H9 (cell line): ENCODE measurements at regions not wholly inside any gene's neighbourhood (a gene's known extent, or its start where the extent isn't known, plus 50 kb on each side); places are given as distances from the start of the nearest gene placed in this dataset.
"Not testable (repeated sequence)": the region's sequence is repeated elsewhere in the genome, so short reads cannot be mapped to it uniquely, and the experiment has no call there.

Source experiments
- DNase-seq: peaks from one replicate; pipeline ENCODE4 v3.0.0-alpha.2; 2017
- H2AFZ ChIP-seq: one replicate; pipeline ENCODE4 v1.6.1; 2013; ENCODE audit warnings: mild to moderate bottlenecking, low read length, control low read depth, moderate library complexity
- H2AK5ac ChIP-seq: 2 replicates; pipeline ENCODE4 v1.6.1; 2013; ENCODE audit warnings: low read length, control low read depth, mixed read lengths; ENCODE audit not compliant: insufficient read length
- H2BK120ac ChIP-seq: one replicate; pipeline ENCODE4 v1.6.1; 2013; ENCODE audit warnings: low read depth, mild to moderate bottlenecking, low read length, control low read depth, inconsistent platforms; ENCODE audit not compliant: poor library complexity, severe bottlenecking
- H2BK12ac ChIP-seq: 2 replicates; pipeline ENCODE4 v1.6.1; 2013; ENCODE audit warnings: low read length, control low read depth, mixed read lengths, low read depth; ENCODE audit not compliant: insufficient read length
- H2BK15ac ChIP-seq: 2 replicates; pipeline ENCODE4 v1.6.1; 2013; ENCODE audit warnings: low read depth, low read length, control low read depth
- H2BK20ac ChIP-seq: one replicate; pipeline ENCODE4 v1.6.1; 2013; ENCODE audit warnings: low read depth, mild to moderate bottlenecking, low read length, control low read depth, inconsistent platforms; ENCODE audit not compliant: poor library complexity, severe bottlenecking
- H2BK5ac ChIP-seq: 2 replicates; pipeline ENCODE4 v1.6.1; 2013; ENCODE audit warnings: low read length, control low read depth, mixed read lengths; ENCODE audit not compliant: insufficient read length
- H3K14ac ChIP-seq: 2 replicates; pipeline ENCODE4 v1.6.1; 2013; ENCODE audit warnings: low read length, control low read depth; ENCODE audit not compliant: insufficient read depth
- H3K18ac ChIP-seq: 2 replicates; pipeline ENCODE4 v1.6.1; 2013; ENCODE audit warnings: low read depth, mild to moderate bottlenecking, mixed read lengths, low read length, control low read depth; ENCODE audit not compliant: insufficient read length
- H3K23ac ChIP-seq: 2 replicates; pipeline ENCODE4 v1.6.1; 2013; ENCODE audit warnings: low read length, control low read depth, mixed read lengths, low read depth; ENCODE audit not compliant: insufficient read length
- H3K23me2 ChIP-seq: 2 replicates; pipeline ENCODE4 v1.6.1; 2013; ENCODE audit warnings: low read depth, mild to moderate bottlenecking, mixed read lengths, low read length, control low read depth; ENCODE audit not compliant: insufficient read length, poor library complexity, severe bottlenecking
- H3K27ac ChIP-seq: 2 replicates; pipeline ENCODE4 v1.5.1; 2013; ENCODE audit warnings: low read length, control low read depth, mixed read lengths, low read depth; ENCODE audit not compliant: insufficient read length
- H3K27me3 ChIP-seq: 2 replicates; pipeline ENCODE4 v1.6.1; 2013; ENCODE audit warnings: low read length, control low read depth, inconsistent platforms; ENCODE audit not compliant: insufficient read depth
- H3K4ac ChIP-seq: 2 replicates; pipeline ENCODE4 v1.6.1; 2013; ENCODE audit warnings: low read depth, mild to moderate bottlenecking, control low read depth, inconsistent platforms, low read length, moderate library complexity
- H3K4me1 ChIP-seq: 2 replicates; pipeline ENCODE4 v1.6.1; 2013; ENCODE audit warnings: low read length, control low read depth, inconsistent platforms; ENCODE audit not compliant: insufficient read depth
- H3K4me2 ChIP-seq: 2 replicates; pipeline ENCODE4 v1.6.1; 2013; ENCODE audit warnings: low read length, control low read depth, mixed read lengths; ENCODE audit not compliant: insufficient read length, insufficient read depth
- H3K56ac ChIP-seq: 2 replicates; pipeline ENCODE4 v1.6.1; 2013; ENCODE audit warnings: low read depth, mild to moderate bottlenecking, mixed read lengths, low read length, control low read depth; ENCODE audit not compliant: insufficient read length
- H3K79me1 ChIP-seq: 2 replicates; pipeline ENCODE4 v1.6.1; 2013; ENCODE audit warnings: low read depth, mild to moderate bottlenecking, moderate library complexity, low read length, control low read depth, inconsistent platforms; ENCODE audit not compliant: insufficient read depth, poor library complexity, severe bottlenecking
- H3K79me2 ChIP-seq: 2 replicates; pipeline ENCODE4 v1.6.1; 2013; ENCODE audit warnings: low read length, control low read depth, inconsistent platforms; ENCODE audit not compliant: insufficient read depth
- H3K9ac ChIP-seq: 2 replicates; pipeline ENCODE4 v1.6.1; 2013; ENCODE audit warnings: low read length, control low read depth, mixed read lengths; ENCODE audit not compliant: insufficient read length; ENCODE audit errors: extremely low read depth
- H3K9me3 ChIP-seq: one replicate; pipeline ENCODE4 v1.6.1; 2013; ENCODE audit warnings: low read depth, low read length, inconsistent platforms; ENCODE audit not compliant: control insufficient read depth
- H3T11ph ChIP-seq: one replicate; pipeline ENCODE4 v1.6.1; 2013; ENCODE audit warnings: mild to moderate bottlenecking, low read length, control low read depth, inconsistent platforms
- H4K20me1 ChIP-seq: one replicate; pipeline ENCODE4 v1.6.1; 2013; ENCODE audit not compliant: control insufficient read depth, insufficient read length, insufficient read depth
- H4K5ac ChIP-seq: 2 replicates; pipeline ENCODE4 v1.6.1; 2013; ENCODE audit warnings: low read depth, mild to moderate bottlenecking, mixed read lengths, low read length, control low read depth; ENCODE audit not compliant: insufficient read length
- H4K8ac ChIP-seq: replicated peaks from 2 replicates; pipeline ENCODE4 v1.6.1; 2013; ENCODE audit warnings: low read length, control low read depth, mixed read lengths, low read depth; ENCODE audit not compliant: insufficient read length
- H4K91ac ChIP-seq: 2 replicates; pipeline ENCODE4 v1.6.1; 2013; ENCODE audit warnings: low read depth, mild to moderate bottlenecking, moderate library complexity, mixed read lengths, low read length, control low read depth; ENCODE audit not compliant: insufficient read length
- H3K27ac Mint-ChIP-seq, 3 experiments: 2 replicates in 2 of 3; 3 replicates in 1 of 3; pipeline ENCODE4 v1.8.0; 2020 to 2021; ENCODE audit warnings: mixed read lengths in 3 of 3, mild to moderate bottlenecking in 1 of 3, moderate library complexity in 1 of 3
- H3K27me3 Mint-ChIP-seq: 2 replicates; pipeline ENCODE4 v1.8.0; 2021; ENCODE audit warnings: low read depth, mild to moderate bottlenecking, moderate library complexity, mixed read lengths
- H3K36me3 Mint-ChIP-seq, 3 experiments: 2 replicates in 2 of 3; 3 replicates in 1 of 3; pipeline ENCODE4 v1.8.0; 2020 to 2021; ENCODE audit warnings: low read depth in 3 of 3, mixed read lengths in 3 of 3; ENCODE audit not compliant: insufficient read depth in 1 of 3
- H3K4me1 Mint-ChIP-seq, 2 experiments: 2 replicates each; pipeline ENCODE4 v1.8.0; 2020; ENCODE audit warnings: mixed read lengths in 2 of 2
- H3K4me3 Mint-ChIP-seq, 2 experiments: 2 replicates in 1 of 2; 3 replicates in 1 of 2; pipeline ENCODE4 v1.8.0; 2020 to 2021; ENCODE audit warnings: mild to moderate bottlenecking in 2 of 2, mixed read lengths in 2 of 2, moderate library complexity in 1 of 2
- H3K9me3 Mint-ChIP-seq, 2 experiments: 2 replicates in 1 of 2; 3 replicates in 1 of 2; pipeline ENCODE4 v1.8.0; 2020; ENCODE audit warnings: mild to moderate bottlenecking in 2 of 2, mixed read lengths in 2 of 2, moderate library complexity in 1 of 2
- WGBS: extraction: QIAGEN DNeasy Blood & Tissue Kit; methylation state at CpG from one replicate; pipeline ENCODE4 v1.1.7; 2013; ENCODE audit warnings: missing lambda C conversion rate, low lambda C conversion rate, mixed read lengths; ENCODE audit not compliant: insufficient read length; ENCODE audit errors: extremely low coverage; 5-methylcytosine and 5-hydroxymethylcytosine counted together
- TF ChIP-seq, protein P1 (sequence below): fragments of 200-600 bp; sonication (generic); conservative IDR thresholded peaks from 3 replicates; pipeline ENCODE4 v1.8.0; 2021; ENCODE audit warnings: antibody characterized with exemption, mild to moderate bottlenecking

DNA sequence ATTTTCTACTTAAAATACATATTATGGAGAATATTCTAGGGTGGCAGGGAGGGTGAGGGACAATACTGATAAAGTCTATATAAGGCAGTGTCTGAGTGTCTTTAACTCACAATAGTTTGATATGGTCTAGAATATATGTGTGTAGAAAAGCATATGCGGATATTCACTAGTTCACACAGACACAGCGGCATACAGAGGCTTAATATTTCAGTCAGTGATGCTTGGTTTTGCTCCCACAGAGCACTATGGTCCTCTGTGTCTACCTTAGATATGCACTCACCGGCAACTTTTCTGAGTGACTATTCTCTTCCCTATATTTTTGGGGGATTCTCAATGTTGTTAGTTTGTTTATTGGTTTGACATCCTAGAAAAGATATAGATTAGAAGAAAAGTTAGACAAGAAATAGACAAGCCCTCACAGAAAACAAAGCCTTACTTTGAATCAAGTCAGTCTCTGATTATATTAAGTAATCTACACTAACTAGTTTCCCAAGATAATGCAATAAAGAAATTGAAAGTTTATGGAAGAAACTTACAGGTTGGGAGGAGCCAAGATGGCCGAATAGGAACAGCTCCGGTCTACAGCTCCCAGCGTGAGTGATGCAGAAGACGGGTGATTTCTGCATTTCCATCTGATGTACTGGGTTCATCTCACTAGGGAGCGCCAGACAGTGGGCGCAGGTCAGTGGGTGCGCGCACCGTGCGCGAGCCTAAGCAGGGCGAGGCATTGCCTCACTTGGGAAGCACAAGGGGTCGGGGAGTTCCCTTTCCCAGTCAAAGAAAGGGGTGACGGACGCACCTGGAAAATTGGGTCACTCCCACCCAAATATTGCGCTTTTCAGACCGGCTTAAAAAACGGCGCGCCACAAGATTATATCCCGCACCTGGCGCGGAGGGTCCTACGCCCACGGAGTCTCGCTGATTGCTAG is 578.4 kb upstream of the FOXG1 start:
- not testable (repeated sequence) for H2BK5ac ChIP-seq, H2BK20ac ChIP-seq, H2BK120ac ChIP-seq, H4K5ac ChIP-seq, H3K79me1 ChIP-seq, H3K23me2 ChIP-seq, H3K27me3 ChIP-seq, H3T11ph ChIP-seq, H4K91ac ChIP-seq, H3K9me3 ChIP-seq, H3K23ac ChIP-seq, H2AK5ac ChIP-seq, H3K56ac ChIP-seq, H3K4me1 Mint-ChIP-seq, H3K36me3 Mint-ChIP-seq, H3K79me2 ChIP-seq, H3K4me1 ChIP-seq, H2BK15ac ChIP-seq, H3K27me3 Mint-ChIP-seq, H3K4ac ChIP-seq, H2BK12ac ChIP-seq, H4K8ac ChIP-seq, H4K20me1 ChIP-seq, DNase-seq, H3K27ac ChIP-seq
- Histone ChIP-seq H3K4me2 (peak overlapping the region; percentile 62), H3K18ac (peak overlapping the region; percentile 82), H3K9ac (peak overlapping the region; percentile 50), H2AFZ (peak overlapping the region; percentile 82), H3K14ac (peak overlapping the region; percentile 26; the same call in 1 of the 2 replicates)
- Mint-ChIP-seq H3K27ac (peak overlapping the region in 2 of 3 experiments; percentile 95 to 97; a peak in 4 of 7 replicates), H3K9me3 (peaks cover 18% of the 10 kb centered on the region in 2 experiments), H3K4me3 (peak overlapping the region; percentile 75 to 81)
- no CpG with 5 or more reads among the region's 29 CpGs for WGBS
- TF ChIP-seq, protein P1, sequence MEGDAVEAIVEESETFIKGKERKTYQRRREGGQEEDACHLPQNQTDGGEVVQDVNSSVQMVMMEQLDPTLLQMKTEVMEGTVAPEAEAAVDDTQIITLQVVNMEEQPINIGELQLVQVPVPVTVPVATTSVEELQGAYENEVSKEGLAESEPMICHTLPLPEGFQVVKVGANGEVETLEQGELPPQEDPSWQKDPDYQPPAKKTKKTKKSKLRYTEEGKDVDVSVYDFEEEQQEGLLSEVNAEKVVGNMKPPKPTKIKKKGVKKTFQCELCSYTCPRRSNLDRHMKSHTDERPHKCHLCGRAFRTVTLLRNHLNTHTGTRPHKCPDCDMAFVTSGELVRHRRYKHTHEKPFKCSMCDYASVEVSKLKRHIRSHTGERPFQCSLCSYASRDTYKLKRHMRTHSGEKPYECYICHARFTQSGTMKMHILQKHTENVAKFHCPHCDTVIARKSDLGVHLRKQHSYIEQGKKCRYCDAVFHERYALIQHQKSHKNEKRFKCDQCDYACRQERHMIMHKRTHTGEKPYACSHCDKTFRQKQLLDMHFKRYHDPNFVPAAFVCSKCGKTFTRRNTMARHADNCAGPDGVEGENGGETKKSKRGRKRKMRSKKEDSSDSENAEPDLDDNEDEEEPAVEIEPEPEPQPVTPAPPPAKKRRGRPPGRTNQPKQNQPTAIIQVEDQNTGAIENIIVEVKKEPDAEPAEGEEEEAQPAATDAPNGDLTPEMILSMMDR = 0 out of 3 replicates have a peak, but pooled peaks have one; percentile 8
